Mesothelial cell of epicardium (in vitro differentiated cells): ENCODE measurements at regions not wholly inside any gene's neighbourhood (a gene's known extent, or its start where the extent isn't known, plus 50 kb on each side); places are given as distances from the start of the nearest gene placed in this dataset.
"Not testable (repeated sequence)": the region's sequence is repeated elsewhere in the genome, so short reads cannot be mapped to it uniquely, and the experiment has no call there.

ENCODE experiments used
- DNase-seq, 2 experiments: peaks; one replicate each; pipeline ENCODE4 v3.0.0; 2021; ENCODE audit warnings: low spot score in 2 of 2; ENCODE audit not compliant: unreplicated experiment in 2 of 2
- H3K27ac Mint-ChIP-seq: 2 replicates; pipeline ENCODE4 v1.8.0; 2021; ENCODE audit warnings: mixed read lengths
- H3K27me3 Mint-ChIP-seq: 2 replicates; pipeline ENCODE4 v1.8.0; 2021; ENCODE audit warnings: low read depth, mixed read lengths
- H3K36me3 Mint-ChIP-seq: 2 replicates; pipeline ENCODE4 v1.8.0; 2021; ENCODE audit warnings: mixed read lengths
- H3K4me1 Mint-ChIP-seq: 2 replicates; pipeline ENCODE4 v1.8.0; 2021; ENCODE audit warnings: mixed read lengths
- H3K4me3 Mint-ChIP-seq: 2 replicates; pipeline ENCODE4 v1.8.0; 2021; ENCODE audit warnings: mild to moderate bottlenecking, moderate library complexity, mixed read lengths
- H3K9me3 Mint-ChIP-seq: 2 replicates; pipeline ENCODE4 v1.8.0; 2021; ENCODE audit warnings: mixed read lengths
- TF ChIP-seq, protein P1 (sequence below): fragments of 200-600 bp; sonication (generic); IDR thresholded peaks from one replicate; pipeline ENCODE4 v1.5.0; 2021; ENCODE audit warnings: antibody characterized with exemption; ENCODE audit not compliant: unreplicated experiment

- no peaks in the 10 kb centered on the region for H3K36me3 Mint-ChIP-seq
- H3K4me1 Mint-ChIP-seq = no peaks in the 10 kb centered on the region
Observed at GRCh38 chr15:55088207-55088606, 108.5 kb downstream of the RSL24D1 start.

DNA sequence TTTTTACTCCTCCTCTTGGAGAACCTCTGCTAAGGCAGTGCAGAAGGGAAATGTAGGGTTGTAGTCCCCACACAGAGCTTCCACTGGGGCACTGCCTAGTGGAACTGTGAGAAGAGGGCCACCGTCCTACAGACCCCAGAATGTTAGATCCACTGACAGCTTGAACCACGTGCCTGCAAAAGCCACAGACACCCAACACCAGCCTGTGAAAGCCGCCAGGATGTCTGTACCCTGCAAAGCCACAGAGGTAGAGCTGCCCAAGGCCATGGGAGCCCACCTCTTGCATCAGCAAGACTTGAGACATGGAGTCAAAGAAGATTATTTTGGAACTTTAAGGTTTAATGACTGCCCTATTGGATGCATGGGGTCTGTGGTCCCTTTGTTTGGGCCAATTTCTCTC is 112.1 kb downstream of the RSL24D1 start:
- no peak for DNase-seq
- H3K27ac Mint-ChIP-seq = no peak overlapping the region
- H3K27me3 Mint-ChIP-seq = no peaks in the 10 kb centered on the region
- H3K4me3 Mint-ChIP-seq = no peak overlapping the region
- no peaks in the 10 kb centered on the region for H3K36me3 Mint-ChIP-seq
- TF ChIP-seq, protein P1, sequence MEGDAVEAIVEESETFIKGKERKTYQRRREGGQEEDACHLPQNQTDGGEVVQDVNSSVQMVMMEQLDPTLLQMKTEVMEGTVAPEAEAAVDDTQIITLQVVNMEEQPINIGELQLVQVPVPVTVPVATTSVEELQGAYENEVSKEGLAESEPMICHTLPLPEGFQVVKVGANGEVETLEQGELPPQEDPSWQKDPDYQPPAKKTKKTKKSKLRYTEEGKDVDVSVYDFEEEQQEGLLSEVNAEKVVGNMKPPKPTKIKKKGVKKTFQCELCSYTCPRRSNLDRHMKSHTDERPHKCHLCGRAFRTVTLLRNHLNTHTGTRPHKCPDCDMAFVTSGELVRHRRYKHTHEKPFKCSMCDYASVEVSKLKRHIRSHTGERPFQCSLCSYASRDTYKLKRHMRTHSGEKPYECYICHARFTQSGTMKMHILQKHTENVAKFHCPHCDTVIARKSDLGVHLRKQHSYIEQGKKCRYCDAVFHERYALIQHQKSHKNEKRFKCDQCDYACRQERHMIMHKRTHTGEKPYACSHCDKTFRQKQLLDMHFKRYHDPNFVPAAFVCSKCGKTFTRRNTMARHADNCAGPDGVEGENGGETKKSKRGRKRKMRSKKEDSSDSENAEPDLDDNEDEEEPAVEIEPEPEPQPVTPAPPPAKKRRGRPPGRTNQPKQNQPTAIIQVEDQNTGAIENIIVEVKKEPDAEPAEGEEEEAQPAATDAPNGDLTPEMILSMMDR = no peak
- H3K9me3 Mint-ChIP-seq = peaks cover 37% of the 10 kb centered on the region
- no peaks in the 10 kb centered on the region for H3K4me1 Mint-ChIP-seq

More at GRCh38 chr15:55088207-55088606, 108.5 kb downstream of the RSL24D1 start:
- DNase-seq = no peak
- Mint-ChIP-seq H3K9me3 (peaks cover 33% of the 10 kb centered on the region), H3K4me3 (no peak overlapping the region), H3K27ac (no peak overlapping the region), H3K27me3 (no peaks in the 10 kb centered on the region)
- TF ChIP-seq, protein P1 = no peak

DNA sequence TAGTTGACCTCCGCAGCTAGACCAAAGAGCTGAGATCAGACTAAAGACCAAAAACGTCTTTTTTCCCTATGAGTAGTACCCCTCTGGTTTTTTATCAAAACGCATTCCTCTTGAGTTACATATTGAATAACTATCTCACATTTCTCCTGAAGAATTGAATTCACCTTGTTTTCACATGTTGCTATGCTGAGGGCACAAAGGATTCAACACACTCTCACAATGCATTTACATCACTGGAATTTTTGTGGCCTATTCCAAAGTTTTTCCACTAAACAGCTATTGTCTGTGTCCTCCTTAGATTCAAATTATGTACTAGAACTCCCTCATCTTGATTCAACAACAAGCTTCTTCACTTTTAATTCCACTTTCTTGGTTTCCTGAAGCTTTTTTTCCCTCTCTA is 112.5 kb downstream of the RSL24D1 start:
- no peak overlapping the region for H3K4me3 Mint-ChIP-seq
- TF ChIP-seq, protein P1 = no peak
- no peak overlapping the region for H3K27ac Mint-ChIP-seq
- no peaks in the 10 kb centered on the region for H3K4me1 Mint-ChIP-seq
- no peak for DNase-seq
- H3K36me3 Mint-ChIP-seq = no peaks in the 10 kb centered on the region
- H3K27me3 Mint-ChIP-seq = no peaks in the 10 kb centered on the region
- H3K9me3 Mint-ChIP-seq = peaks cover 38% of the 10 kb centered on the region

DNA sequence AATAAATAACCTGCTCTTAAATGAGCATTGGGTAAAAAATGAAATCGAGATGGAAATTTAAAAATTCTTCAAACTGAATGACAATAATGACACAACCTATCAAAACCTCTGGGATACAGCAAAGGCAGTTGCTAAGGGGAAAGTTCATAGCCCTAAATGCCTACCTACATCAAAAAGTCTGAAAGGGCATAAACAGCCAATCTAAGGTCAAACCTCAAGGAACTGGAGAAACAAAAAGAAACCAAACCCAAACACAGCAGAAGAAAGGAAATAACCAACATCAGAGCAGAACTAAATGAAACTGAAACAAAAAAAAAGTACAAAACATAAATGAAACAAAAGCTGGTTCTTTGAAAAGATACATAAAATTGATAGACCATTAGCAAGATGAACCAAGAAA is 119.7 kb downstream of the RSL24D1 start:
- not testable (repeated sequence) for H3K36me3 Mint-ChIP-seq, H3K27ac Mint-ChIP-seq, H3K4me3 Mint-ChIP-seq, H3K27me3 Mint-ChIP-seq, DNase-seq, H3K4me1 Mint-ChIP-seq
- peaks cover 35% of the 10 kb centered on the region for H3K9me3 Mint-ChIP-seq

- H3K4me3 Mint-ChIP-seq = no peak overlapping the region
- TF ChIP-seq, protein P1 = no peak
- DNase-seq = no peak
- no peaks in the 10 kb centered on the region for H3K4me1 Mint-ChIP-seq
- peaks cover 39% of the 10 kb centered on the region for H3K9me3 Mint-ChIP-seq
- no peaks in the 10 kb centered on the region for H3K27me3 Mint-ChIP-seq
- H3K36me3 Mint-ChIP-seq = no peaks in the 10 kb centered on the region
- H3K27ac Mint-ChIP-seq = no peak overlapping the region
Observed at GRCh38 chr15:55074431-55074830, 122.3 kb downstream of the RSL24D1 start.

DNA sequence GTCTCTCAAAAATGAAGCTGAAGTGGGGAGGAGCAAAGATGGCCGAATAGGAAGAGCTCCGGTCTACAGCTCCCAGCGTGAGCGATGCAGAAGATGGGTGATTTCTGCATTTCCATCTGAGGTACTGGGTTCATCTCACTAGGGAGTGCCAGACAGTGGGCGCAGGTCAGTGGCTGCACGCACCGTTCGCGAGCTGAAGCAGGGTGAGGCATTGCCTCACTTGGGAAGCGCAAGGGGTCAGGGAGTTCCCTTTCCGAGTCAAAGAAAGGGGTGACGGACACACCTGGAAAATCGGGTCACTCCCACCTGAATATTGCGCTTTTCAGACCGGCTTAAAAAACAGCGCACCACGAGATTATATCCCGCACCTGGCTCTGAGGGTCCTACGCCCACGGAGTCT is 132.8 kb downstream of the RSL24D1 start:
- not testable (repeated sequence) for H3K27me3 Mint-ChIP-seq, H3K36me3 Mint-ChIP-seq, DNase-seq, H3K27ac Mint-ChIP-seq, H3K4me1 Mint-ChIP-seq, H3K4me3 Mint-ChIP-seq
- H3K9me3 Mint-ChIP-seq = peaks cover 28% of the 10 kb centered on the region

DNA sequence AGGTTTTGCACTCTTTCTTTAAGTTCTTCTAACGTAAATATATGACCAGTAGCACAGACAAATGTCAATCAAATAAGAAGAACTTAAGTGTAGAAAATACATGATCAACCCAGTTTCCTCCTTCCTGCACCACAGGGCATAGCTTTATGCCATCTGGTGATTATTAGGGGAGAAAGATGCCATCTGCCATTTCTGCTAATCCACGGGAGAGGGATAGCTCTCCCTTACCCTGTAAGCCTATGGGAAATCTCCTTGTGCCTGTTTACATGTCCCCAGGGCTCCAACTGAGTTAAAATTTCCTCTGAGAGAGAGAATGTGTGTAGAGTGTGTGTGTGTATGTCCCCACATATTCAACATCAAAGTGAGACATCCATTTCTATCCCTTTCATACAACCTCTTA is 135.9 kb downstream of the RSL24D1 start:
- peaks cover 3% of the 10 kb centered on the region for H3K36me3 Mint-ChIP-seq
- no peak overlapping the region for H3K4me3 Mint-ChIP-seq
- H3K4me1 Mint-ChIP-seq = no peaks in the 10 kb centered on the region
- TF ChIP-seq, protein P1 = no peak
- H3K9me3 Mint-ChIP-seq = peaks cover 54% of the 10 kb centered on the region
- no peaks in the 10 kb centered on the region for H3K27me3 Mint-ChIP-seq
- no peak for DNase-seq
- H3K27ac Mint-ChIP-seq = no peak overlapping the region
